GM12878 (cell line): ENCODE measurements at regions not wholly inside any gene's neighbourhood (a gene's known extent, or its start where the extent isn't known, plus 50 kb on each side); places are given as distances from the start of the nearest gene placed in this dataset.

Source experiments
- ATAC-seq: fragments of 200-7000 bp; cut with Tn5 transposase; 3 replicates; pipeline ENCODE4 v1.9.1; 2020; ENCODE audit warnings: mild to moderate bottlenecking, moderate library complexity
- BruUV-seq: library from RNA; stranded (reverse); fragments of 400-500 nt; replicated peaks from 2 replicates; lab custom pipeline; 2021; lab: Mats Ljungman, UMichigan
- CTCF ChIA-PET: fragments of 300-600 bp; sonication (Branson Sonifier 250); formaldehyde crosslinking; extraction: SDS; loops from one replicate; lab custom pipeline; 2021; ENCODE audit warnings: inconsistent platforms; lab: Yijun Ruan, JAX
- POLR2A ChIA-PET: fragments of 350-600 bp; formaldehyde crosslinking; extraction: SDS; loops from one replicate; lab custom pipeline; 2021; ENCODE audit warnings: inconsistent platforms; lab: Charles Lee
- RAD21 ChIA-PET: fragments of 300-600 bp; sonication (Branson Sonifier 250); formaldehyde crosslinking; loops from one replicate; lab custom pipeline; 2023; ENCODE audit warnings: antibody characterized with exemption; ENCODE audit not compliant: unreplicated experiment; lab: Charles Lee
- SMC1A ChIA-PET: fragments of 300-600 bp; sonication (Branson Sonifier 250); formaldehyde crosslinking; loops from one replicate; lab custom pipeline; 2023; ENCODE audit not compliant: unreplicated experiment, uncharacterized antibody; lab: Charles Lee
- DNase-seq: peaks from one replicate; pipeline ENCODE4 v3.0.0-alpha.2; 2011; ENCODE audit warnings: low read depth, low spot score
- FAIRE-seq: peaks from 3 replicates; lab custom pipeline; 2011; peaks lifted over from hg19 to GRCh38; lab: Jason Lieb, UNC
- H2AFZ ChIP-seq: 2 replicates; pipeline ENCODE4 v1.6.0; 2011; ENCODE audit warnings: low read depth, low read length, control low read depth; ENCODE audit not compliant: control insufficient read depth
- H3K27ac ChIP-seq: 2 replicates; pipeline ENCODE4 v1.5.1; 2011; ENCODE audit warnings: control low read depth; ENCODE audit not compliant: control insufficient read depth, insufficient read depth
- H3K27me3 ChIP-seq, 2 experiments: replicated peaks in 1 of 2; 2 replicates each; pipeline versions ENCODE4 v1.6.0 to v1.6.1; 2011; ENCODE audit warnings: low read length in 1 of 2; ENCODE audit not compliant: control insufficient read depth in 2 of 2, insufficient read depth in 2 of 2
- H3K36me3 ChIP-seq, 2 experiments: 2 replicates each; pipeline ENCODE4 v1.5.1; 2011; ENCODE audit warnings: low read length in 1 of 2; ENCODE audit not compliant: control insufficient read depth in 2 of 2, insufficient read depth in 2 of 2
- H3K4me1 ChIP-seq: 2 replicates; pipeline ENCODE4 v1.6.1; 2011; ENCODE audit warnings: mild to moderate bottlenecking, low read length, moderate library complexity, mixed read lengths; ENCODE audit not compliant: control insufficient read depth, insufficient read depth
- H3K4me2 ChIP-seq: 2 replicates; pipeline ENCODE4 v1.6.0; 2011; ENCODE audit warnings: control low read depth; ENCODE audit not compliant: control insufficient read depth, insufficient read depth
- H3K4me3 ChIP-seq: fragments of 200-600 bp; sonication (generic); 2 replicates; pipeline ENCODE4 v1.5.1; 2016
- H3K79me2 ChIP-seq: 2 replicates; pipeline ENCODE4 v1.6.0; 2011; ENCODE audit warnings: low read length; ENCODE audit not compliant: control insufficient read depth, insufficient read depth
- H3K9ac ChIP-seq: 2 replicates; pipeline ENCODE4 v1.8.0; 2011; ENCODE audit warnings: low read length, control low read depth, mixed read lengths; ENCODE audit not compliant: control insufficient read depth, insufficient read depth
- H3K9me3 ChIP-seq: replicated peaks from 3 replicates; pipeline ENCODE4 v1.5.1; 2011; ENCODE audit warnings: mild to moderate bottlenecking, low read length; ENCODE audit not compliant: control insufficient read depth, insufficient read depth
- H4K20me1 ChIP-seq: 2 replicates; pipeline ENCODE4 v1.6.0; 2011; ENCODE audit not compliant: control insufficient read depth, insufficient read depth
- BACH1 ChIP-seq: fragments of 450-650 bp; IDR thresholded peaks from 2 replicates; pipeline ENCODE4 v1.6.1; 2017; ENCODE audit warnings: mild to moderate bottlenecking, borderline replicate concordance
- BHLHE40 ChIP-seq, 2 experiments: fragments of 450-650 bp in 1 of 2; IDR thresholded peaks; 2 replicates each; pipeline ENCODE4 v1.6.1; 2011 to 2017; ENCODE audit warnings: low read depth in 2 of 2, borderline replicate concordance in 1 of 2, improper control_type of control experiment in 1 of 2, low read length in 1 of 2, mild to moderate bottlenecking in 1 of 2
- CBX3 ChIP-seq: fragments of 200-600 bp; sonication (generic); IDR thresholded peaks from 2 replicates; pipeline ENCODE4 v1.6.1; 2016; ENCODE audit warnings: low read depth, borderline replicate concordance
- FOXK2 ChIP-seq: fragments of 450-650 bp; IDR thresholded peaks from 2 replicates; pipeline ENCODE4 v1.6.1; 2017; ENCODE audit warnings: mild to moderate bottlenecking, moderate library complexity
- GABPA ChIP-seq: IDR thresholded peaks from 2 replicates; pipeline ENCODE4 v1.6.1; 2014; ENCODE audit warnings: antibody characterized with exemption, low read depth, mild to moderate bottlenecking, inconsistent platforms
- JUND ChIP-seq: IDR thresholded peaks from 2 replicates; pipeline ENCODE4 v1.6.1; 2012; ENCODE audit warnings: low read depth, mild to moderate bottlenecking, low read length, improper control_type of control experiment, moderate library complexity
- MXI1 ChIP-seq: fragments of 150-350 bp; IDR thresholded peaks from 2 replicates; pipeline ENCODE4 v1.6.1; 2011; ENCODE audit warnings: low read depth, mild to moderate bottlenecking, inconsistent platforms, low read length, improper control_type of control experiment
- MYC ChIP-seq: IDR thresholded peaks from 2 replicates; pipeline ENCODE4 v1.6.1; 2011; ENCODE audit warnings: mild to moderate bottlenecking, low read length, moderate library complexity, inconsistent platforms; ENCODE audit not compliant: insufficient read depth, insufficient replicate concordance, insufficient read length, severe bottlenecking
- POLR2AphosphoS2 ChIP-seq: IDR thresholded peaks from 2 replicates; pipeline ENCODE4 v1.6.1; 2011; ENCODE audit warnings: low read depth, mild to moderate bottlenecking, low read length, improper control_type of control experiment, moderate library complexity
- RAD21 ChIP-seq: IDR thresholded peaks from 2 replicates; pipeline ENCODE4 v1.6.1; 2011; ENCODE audit warnings: mild to moderate bottlenecking, low read depth, low read length, moderate library complexity; ENCODE audit not compliant: insufficient read depth
- RELA ChIP-seq: fragments of 450-650 bp; IDR thresholded peaks from 2 replicates; pipeline ENCODE4 v1.8.0; 2014; ENCODE audit warnings: borderline replicate concordance; ENCODE audit not compliant: partially characterized antibody
- SMARCA5 ChIP-seq: fragments of 450-650 bp; IDR thresholded peaks from 2 replicates; pipeline ENCODE4 v1.6.1; 2017; ENCODE audit warnings: mild to moderate bottlenecking
- TBL1XR1 ChIP-seq: IDR thresholded peaks from 2 replicates; pipeline ENCODE4 v1.6.1; 2012; ENCODE audit warnings: low read depth, low read length, improper control_type of control experiment
- ZBTB40 ChIP-seq: fragments of 450-650 bp; IDR thresholded peaks from 2 replicates; pipeline ENCODE4 v1.6.1; 2016; ENCODE audit warnings: mild to moderate bottlenecking, moderate library complexity, borderline replicate concordance
- ZNF687 ChIP-seq: fragments of 450-650 bp; IDR thresholded peaks from 2 replicates; pipeline ENCODE4 v1.6.1; 2017; ENCODE audit warnings: mild to moderate bottlenecking, moderate library complexity
- ZSCAN29 ChIP-seq: fragments of 450-650 bp; IDR thresholded peaks from 2 replicates; pipeline ENCODE4 v1.6.1; 2017; ENCODE audit warnings: mild to moderate bottlenecking, moderate library complexity
- WGBS: methylation state at CpG from one replicate; pipeline ENCODE4 v1.1.6; 2016; ENCODE audit warnings: low lambda C conversion rate; ENCODE audit not compliant: insufficient replicate concordance, insufficient coverage; ENCODE audit errors: missing lambda C conversion rate; 5-methylcytosine and 5-hydroxymethylcytosine counted together
- in situ Hi-C: fragments of 300-500 bp; cut with MboI; formaldehyde crosslinking; loops from 9 replicates; pipeline ENCODE4 v1.14.3; 2018; ENCODE audit warnings: mixed read lengths
- intact Hi-C: fragments of 100-400 bp; cut with micrococcal nuclease; formaldehyde crosslinking; loops from one replicate; pipeline ENCODE4 v1.14.2; 2022; ENCODE audit not compliant: unreplicated experiment

- H3K36me3 ChIP-seq = no peaks in the 10 kb centered on the region
- ChIA-PET POLR2A (no interaction called here), CTCF (no interaction called here), RAD21 (no interaction called here), SMC1A (no interaction called here)
- H3K4me3 ChIP-seq = no peak overlapping the region
- no peak overlapping the region for H3K27ac ChIP-seq
- H3K4me2 ChIP-seq = no peak overlapping the region
- WGBS = 49% methylated on average over 3 of the region's 3 CpGs
- H3K79me2 ChIP-seq = no peaks in the 10 kb centered on the region
- BruUV-seq = no TSS peak
- ATAC-seq = no peak
- no peaks in the 10 kb centered on the region for H3K9me3 ChIP-seq
- no peaks in the 10 kb centered on the region for H3K27me3 ChIP-seq
- H3K4me1 ChIP-seq = no peaks in the 10 kb centered on the region
- no peak overlapping the region for H2AFZ ChIP-seq
- intact Hi-C loops = no loop called here
- in situ Hi-C loops = no loop called here
- H4K20me1 ChIP-seq = no peaks in the 10 kb centered on the region
- FAIRE-seq = peak; percentile 18
- H3K9ac ChIP-seq = no peak overlapping the region
- TF ChIP-seq ZNF687 (no peak), POLR2AphosphoS2 (no peak), ZBTB40 (no peak), CBX3 (no peak), BHLHE40 (IDR thresholded peaks at IDR 0.05; ENCODE audit: borderline replicate concordance in 1 of 2, low read depth in 2 of 2, low read length in 1 of 2) (no peak), MXI1 (no peak), ZSCAN29 (no peak), FOXK2 (no peak), RELA (no peak), RAD21 (no peak), TBL1XR1 (no peak), MYC (no peak), SMARCA5 (no peak), JUND (no peak), GABPA (no peak), BACH1 (no peak)
- no peak for DNase-seq
Measured at GRCh38 chr12:24285448-24285847, 336.0 kb upstream of the SOX5 start.
